ENCODE measurements at regions not wholly inside any gene's neighbourhood (a gene's known extent, or its start where the extent isn't known, plus 50 kb on each side); places are given as distances from the start of the nearest gene placed in this dataset.

DNA sequence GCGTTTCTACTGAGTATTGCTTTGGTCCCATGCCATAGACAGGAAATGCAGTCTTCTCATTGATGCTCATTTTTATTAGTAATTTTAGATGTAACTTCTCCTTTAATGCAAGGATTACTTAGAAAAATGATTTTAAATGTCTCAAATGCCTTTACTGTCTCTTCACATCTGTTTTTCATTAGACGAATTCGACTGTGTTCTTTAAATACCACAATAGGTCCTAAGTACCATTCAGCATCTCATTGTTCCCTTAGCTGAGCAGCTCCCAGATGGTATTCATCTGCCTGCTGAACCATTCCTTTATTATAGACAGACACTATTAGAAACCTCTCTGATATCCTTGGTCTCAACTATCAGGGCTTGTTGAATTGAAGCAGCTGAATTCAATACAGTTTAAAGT is 113.6 kb downstream of the LSMEM1 start:
- no peak for DNase-seq

DNA sequence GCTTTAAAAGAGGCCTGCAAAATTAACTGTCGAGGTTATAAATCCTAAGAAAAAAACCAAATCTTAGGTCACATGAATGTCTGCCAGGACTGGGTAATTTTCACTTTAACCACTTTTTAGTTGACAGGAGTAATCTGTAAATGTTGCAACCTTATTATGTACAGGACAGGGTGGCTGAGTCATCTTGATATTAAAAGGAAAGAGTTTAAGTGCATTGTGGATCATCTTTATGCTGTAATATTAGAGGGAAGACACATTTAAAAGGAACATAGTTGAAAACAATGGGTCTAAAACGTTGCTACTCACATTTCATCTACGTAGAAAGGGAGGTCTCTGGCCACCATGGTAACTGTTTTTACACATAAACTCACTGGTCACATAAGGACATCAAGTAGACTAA is 115.5 kb downstream of the LSMEM1 start:
- no peak for DNase-seq

DNA sequence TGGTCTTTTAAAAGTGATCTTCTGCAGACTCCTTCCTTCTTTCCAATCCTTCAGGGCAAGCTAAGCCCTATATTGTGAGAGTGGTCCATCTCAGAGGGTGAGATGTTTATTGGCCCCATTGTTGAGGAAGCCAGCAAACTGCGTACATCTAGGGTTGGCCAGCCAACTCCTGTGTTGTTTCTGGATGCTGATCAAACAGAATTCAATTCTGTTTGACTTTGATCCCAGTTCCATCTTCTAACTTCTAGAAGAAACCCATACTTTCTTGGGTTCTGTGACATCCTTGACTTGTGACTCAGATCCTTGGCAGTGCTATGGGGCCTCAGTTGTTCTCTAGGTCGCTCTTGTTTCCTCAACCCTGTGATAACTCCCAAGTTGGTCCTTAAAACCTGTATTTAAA is 116.2 kb downstream of the LSMEM1 start:
- DNase-seq = no peak

DNA sequence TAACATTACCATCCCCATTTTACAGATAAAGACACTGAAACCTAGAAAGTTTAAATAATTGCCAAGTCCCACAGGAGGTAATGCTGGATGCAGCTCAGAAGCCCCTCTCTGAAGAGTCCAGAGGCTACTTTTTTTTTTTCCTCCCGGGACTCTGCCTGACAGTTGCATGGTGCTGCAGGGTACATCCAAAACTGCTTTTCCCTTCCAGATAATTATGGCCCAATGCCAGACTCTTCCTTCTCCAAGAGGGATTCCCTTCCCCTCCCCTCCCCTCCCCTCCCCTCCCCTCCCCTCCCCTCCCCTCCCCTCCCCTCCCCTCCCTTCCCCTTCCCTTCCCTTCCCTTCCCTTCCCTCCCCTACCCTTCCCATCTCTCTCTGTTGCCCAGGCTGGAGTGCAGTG is 122.9 kb downstream of the LSMEM1 start:
- no peak for DNase-seq

DNA sequence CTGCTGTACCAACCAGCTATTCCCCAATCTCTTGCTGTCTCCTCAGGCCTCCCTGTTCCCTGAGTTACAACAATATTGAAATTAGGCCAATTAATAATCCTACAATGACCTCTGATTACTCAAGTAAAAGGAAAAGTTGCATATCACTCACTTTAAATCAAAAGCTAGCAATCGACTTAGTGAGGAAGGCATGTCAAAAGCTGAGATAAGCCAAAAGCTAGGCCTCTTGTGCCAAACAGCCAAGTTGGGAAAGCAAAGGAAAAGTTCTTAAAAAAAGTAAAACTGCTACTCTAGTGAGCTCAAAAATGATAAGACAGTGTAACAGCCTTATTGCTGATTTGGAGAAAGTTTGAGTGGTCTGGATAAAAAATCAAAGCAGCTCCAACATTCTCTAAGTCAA is 129.8 kb downstream of the LSMEM1 start:
- DNase-seq = no peak

DNA sequence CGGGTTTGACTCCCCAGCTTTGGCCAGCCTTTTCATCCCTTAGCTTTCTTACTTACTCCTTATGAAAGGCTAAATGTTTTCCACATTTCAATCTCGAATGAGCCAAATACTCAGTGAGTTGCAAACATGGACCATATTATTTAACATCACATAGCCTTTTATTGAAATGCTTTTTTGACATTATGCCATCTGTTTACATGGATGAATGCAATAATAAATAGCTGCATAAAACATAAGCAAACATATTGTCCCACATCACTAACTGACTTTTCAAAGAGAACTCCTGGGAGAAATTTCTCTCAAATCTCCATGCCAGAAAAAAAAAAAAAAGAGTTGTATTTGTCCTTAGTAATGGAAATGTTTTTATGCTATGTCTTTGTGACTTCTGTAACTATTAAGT is 134.9 kb downstream of the LSMEM1 start:
- no peak for DNase-seq

DNA sequence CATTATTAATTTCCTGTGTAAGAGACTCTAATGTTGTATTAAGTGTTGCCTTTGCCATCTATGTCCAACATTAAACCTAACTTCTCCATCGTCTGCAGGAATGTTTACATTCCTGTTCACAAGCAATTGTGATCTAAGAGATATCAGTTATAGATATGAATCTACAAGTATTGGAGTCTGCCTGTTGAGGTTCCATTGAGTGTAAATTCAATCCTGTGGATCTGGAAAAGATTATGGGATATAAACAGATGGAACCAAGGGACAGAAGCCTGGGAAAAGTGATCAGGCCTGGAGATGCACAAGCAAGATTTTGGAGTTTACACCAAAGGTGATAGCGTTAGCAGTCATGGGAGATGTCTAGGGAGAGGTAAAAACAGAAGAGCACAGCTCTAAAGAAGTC is 135.5 kb downstream of the LSMEM1 start:
- DNase-seq = no peak

DNA sequence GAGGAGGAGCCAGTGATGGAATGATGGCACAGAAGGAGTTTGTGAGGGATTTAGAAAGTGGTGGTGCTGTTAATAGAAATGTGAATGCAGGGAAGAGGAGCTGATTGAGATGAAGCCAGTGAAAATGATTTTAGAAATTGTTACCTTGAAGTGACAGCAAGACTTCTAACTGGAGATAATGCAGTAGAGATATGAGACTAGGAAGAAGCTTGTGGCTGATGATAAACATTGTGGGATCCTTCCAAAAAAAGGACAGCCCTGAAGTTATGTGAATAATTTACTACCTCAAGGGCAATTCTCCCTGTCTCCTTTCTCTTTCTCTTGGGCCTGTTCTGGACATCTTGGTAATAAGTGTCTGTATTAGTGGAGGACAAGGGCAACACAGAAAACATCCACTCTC is 138.6 kb downstream of the LSMEM1 start:
- DNase-seq = no peak

DNA sequence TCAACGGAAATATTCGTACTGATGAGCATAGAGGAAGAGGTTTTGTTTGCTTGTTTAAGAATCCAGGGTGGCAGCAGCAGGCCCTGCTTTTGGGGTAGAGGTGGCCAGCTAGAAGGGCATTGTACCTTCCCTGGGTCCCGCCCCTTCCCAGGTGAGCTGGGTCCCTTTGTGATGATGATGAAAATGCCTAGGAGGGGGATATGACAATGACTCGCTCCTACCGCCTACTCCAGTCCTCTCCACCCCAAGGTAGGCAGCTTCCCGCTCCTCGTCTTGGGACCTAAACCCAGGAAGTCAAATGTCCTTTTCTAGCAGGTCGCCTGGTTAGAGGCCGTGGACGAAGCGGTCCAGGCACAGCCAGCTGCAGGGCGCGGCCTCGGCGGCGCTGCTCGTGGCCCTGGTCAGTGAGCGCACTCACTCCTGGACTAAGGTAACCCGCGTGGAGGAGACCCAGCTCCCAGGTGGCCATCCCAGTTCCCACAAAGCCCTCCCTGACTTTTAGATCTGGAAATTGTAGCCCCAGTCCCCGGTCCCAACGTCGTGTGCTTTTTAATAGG is 141.4 kb downstream of the LSMEM1 start:
- DNase-seq = no peak

DNA sequence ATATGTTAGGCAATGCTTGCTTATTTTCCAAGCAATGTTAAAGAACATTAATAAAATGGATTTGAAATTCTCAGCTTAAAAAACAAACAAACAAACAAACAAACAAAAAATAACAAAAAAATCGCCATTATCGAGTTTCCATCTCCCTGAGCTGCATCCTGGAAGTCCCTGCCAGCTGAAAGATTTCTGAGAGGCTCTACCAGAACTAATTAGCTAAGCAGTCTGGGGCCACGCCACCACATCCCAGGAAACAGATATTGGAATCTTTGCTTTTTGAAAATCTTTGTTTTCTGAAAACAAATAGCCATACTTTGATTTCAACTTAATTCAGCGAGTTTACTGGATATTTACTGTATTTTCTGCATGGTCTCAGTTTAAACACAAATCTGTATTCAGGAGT is 143.6 kb downstream of the LSMEM1 start:
- DNase-seq = no peak

DNA sequence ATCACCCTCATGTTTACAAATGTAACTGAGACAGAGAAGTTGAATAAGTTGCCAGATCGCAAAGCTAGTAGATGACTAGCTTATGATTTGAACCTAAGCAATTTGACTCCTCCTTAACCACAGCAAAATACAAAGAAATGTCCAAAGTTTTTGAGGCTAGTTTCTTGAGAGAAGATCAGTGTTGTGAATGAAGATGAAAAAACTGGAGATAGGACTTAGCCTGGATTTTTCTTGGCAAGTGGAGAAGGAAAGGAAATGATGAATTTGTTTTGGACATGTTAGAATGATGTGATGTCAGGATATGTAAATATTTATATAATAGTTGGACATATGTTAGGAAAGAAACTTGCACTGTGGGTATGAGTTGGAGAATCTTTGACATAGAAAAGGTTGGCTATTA is 149.8 kb downstream of the LSMEM1 start:
- DNase-seq = peak; percentile 77

DNA sequence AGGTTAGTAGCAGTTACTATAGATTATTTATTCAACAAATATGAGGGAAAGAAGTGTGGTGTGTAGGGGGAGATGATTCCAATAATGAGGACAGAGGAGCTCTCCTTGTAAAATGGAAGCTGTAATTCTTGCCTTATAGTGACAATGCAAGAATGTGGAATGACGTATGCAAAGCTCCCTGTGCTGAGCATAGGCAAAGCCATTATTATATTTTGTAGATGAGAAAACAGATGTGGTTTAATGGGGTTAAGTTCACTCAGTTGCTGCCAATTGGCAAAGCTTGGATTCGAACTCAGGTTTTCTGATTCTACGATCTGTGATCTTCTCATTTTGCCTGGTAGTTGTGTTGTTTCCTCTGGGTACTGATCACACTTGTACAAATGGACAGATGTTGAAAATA is 153.3 kb downstream of the LSMEM1 start:
- no peak for DNase-seq

DNA sequence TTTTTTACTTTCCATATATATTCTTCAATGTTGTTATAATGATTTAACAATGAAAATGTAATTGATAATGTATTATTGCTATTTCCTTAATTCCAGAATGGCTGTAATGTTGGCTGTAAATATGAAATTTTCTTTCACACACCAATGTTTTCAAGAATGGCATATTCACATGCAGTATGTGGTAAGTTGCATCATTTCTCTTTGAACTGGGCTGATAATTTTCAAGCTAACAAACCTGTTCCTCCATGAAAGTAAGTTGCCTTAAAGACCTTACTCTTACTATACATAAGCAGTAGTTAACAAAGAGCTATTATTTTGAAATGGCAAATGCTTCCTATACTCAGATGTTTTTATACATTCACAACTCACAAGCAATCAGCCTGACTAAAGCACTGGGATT is 154.5 kb downstream of the TMEM168 start:
- no peak for DNase-seq

DNA sequence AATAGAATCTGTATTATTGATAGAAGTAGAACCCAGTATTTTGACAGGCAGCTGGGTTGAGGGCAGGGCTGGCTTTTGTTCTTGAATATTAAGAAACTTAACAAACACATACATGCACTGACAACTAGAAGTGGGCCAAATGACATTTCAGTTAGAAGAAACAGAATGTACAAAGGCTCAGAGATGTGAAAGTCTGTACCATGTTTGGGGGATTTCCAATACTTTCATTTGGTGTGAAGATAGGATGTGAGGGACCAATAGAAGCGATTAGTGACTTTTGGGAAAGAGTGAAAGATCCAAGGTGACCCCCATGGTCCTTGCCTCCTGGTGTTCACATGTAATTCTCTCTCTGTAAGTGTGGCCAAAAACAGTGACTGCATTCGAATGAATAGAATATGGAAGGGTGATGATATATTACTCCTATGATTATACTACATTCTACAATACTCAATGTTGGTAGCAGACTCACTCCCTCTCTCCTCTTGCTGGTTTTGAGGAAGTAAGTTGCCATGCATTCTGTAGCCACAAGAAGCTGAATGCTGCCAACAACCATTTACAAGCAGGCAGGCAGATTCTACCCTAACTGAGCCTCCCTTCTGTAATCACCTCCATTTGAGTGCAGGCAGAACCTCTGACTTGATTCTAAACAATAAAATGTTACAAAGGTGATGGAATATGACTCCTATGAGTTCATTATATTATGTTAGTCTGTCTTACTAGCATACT is 151.4 kb downstream of the TMEM168 start:
- peak; percentile 18 for DNase-seq

DNA sequence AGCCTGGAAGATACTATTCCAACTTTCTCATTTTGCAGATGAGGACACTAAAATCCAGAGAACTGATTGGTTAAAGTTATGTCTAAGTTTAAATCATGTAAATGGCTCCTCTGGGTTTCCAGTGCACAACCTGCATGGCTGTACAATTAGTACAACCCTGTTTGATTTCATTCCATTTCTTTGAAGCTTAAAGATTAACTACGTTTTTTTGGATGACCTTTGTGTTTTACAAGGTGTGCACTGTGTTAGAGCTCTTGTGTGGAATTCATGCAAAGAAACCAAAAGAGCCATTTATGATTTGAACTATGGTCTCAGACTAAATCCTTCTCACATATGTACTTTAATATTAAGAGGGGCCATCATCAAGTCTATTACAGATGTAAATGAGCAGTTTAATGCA is 149.5 kb downstream of the TMEM168 start:
- DNase-seq = no peak

DNA sequence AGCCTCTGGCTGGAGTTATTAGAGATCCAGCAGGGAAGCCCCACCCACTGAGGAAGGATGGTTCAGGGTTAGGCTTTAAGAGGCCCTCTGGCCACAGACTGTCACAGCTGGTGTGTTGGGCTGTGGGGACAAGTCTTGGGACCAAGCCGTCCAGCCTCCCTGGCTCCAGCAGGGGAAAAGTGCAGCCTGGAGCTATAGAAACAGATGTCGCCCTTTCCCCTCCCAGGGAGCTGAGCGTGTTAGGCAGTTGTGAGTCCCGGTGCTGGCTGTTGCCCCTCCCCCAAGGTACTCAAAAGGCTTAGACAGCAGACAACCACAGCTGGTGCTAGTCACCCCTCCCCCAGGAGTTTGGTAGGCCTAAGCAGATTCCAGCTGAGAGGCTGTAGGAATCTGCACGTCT is 143.4 kb downstream of the TMEM168 start:
- peak; percentile 72 for DNase-seq

DNA sequence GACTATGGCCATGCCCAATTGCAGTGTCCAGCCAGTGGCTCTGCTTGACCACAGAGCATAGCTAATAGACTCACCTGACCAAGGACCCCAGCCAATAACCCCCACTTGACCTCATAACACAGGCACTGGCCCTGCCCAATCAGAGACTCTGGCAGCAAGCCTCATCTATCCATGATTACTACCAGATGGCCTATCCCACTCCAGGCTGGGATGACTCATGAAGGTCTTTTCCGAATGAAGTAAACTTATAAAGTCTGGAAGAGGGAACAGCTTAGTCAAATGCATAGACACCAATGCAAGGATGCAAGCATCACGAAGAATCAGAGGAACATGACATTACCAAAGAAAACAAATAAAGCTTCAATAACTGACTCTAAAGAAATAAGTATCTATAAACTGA is 141.4 kb downstream of the TMEM168 start:
- DNase-seq = no peak

DNA sequence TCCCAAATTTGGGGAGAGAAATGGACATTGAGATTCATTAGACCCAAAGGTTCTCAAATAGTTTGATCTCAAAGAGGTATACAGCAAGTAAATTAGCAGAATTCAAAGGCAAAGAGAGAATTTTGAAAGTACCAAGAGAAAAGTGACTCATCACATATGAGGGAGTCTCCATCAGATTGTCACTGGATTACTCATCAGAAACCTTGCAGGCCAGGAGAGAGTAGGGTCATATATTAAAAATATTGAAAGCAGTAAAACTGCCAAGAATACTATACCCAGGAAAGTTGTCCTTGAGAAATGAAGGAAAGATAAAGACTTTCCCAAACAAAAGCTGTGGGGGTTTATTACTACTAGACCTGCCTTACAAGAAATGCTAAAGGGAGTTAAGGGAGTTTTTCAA is 140.6 kb downstream of the TMEM168 start:
- DNase-seq = peak; percentile 33

DNA sequence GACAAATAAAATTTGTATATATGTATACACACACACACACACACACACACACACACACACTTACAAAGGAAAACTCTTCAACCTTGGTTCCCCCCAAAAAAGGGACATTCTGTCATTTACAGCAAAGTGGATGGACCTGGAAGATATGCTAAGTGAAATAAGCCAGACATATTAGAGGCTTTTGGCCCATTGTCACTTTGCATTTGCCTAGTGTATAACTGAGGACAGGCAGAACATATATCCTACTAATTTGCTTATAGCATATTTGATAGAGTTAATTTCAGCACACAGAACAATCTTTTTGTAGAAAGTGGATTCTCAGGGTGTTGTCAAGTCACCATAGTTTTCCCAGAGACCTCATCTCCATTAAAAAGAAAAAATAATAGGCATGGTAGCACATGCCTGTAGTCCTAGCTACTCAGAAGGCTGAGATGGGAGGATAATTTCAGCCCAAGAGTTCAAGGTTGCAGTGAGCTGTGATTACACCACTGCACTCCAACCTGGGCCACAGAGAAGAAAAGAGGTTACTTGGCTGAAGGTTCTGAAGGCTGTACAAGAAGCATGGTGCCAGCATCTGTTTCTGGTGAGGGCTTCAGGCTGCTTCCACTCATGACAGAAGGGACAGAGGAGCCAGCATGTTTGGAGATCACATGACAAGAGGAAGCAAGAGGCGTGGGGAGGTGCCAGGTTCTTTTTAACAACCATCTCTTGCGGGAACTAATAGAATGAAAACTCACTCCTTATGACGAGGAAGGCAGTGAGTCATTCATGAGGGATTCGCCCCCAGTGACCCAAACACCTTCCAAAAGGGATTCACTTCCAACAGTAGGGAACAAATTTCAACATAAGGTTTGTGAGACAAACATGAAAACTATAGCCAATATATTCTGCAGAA is 135.6 kb downstream of the TMEM168 start:
- no peak for DNase-seq

DNA sequence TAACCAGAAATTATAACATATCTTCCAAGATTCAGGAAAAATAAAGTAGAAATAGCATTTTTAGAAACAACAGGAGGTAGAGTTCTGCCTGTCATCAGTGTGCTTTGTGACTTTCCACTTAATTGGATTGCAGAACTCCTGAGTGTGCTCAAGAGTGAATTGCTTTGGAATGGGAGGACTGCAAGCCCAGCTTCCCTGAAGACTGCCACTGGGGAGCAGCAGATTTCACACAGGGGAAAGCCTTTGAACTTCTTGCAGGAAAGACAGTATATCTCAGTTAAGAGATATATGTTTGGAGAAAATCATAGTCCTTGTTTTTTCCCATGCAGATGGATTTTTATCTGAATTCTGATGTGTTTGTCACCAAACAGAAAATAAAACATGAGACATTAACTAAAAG is 124.5 kb downstream of the TMEM168 start:
- peak; percentile 59 for DNase-seq

DNA sequence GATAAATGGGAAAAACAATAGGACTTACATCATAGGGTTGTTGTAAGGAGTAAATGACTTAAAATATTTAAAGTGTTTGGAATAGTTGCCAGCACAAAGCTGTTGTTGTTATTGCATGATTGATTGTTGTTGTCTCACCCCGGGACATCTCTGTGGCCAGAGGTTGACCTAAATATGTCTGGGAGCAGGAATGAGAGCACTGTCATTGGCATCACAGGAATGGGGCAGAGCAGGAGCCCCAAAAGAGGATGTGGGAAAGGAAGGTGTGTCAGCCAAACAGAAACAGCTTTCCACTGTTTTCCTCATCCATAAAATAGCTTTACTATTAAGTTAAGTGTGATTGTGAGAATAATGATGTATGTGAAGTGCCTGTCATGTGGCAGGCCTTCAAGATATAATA is 121.6 kb downstream of the TMEM168 start:
- DNase-seq = no peak

DNA sequence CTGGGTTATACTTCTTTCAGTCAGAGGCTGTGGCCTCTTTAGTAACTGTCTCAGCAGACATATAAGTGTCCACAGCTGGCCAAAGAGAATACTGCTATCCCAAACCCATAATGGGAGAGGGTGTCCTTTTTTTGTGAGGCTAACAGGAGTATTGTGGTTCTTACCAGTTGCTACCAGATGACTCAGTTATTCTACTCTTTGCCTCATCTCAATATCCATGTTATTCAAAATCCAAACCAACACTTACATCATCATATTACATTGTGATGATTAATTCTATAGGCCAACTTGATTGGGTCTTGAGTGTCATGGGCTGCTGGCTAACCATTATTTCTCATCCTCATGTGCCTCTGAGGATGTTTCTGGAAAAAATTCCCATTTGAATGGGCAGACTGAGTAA is 120.9 kb downstream of the TMEM168 start:
- no peak for DNase-seq

DNA sequence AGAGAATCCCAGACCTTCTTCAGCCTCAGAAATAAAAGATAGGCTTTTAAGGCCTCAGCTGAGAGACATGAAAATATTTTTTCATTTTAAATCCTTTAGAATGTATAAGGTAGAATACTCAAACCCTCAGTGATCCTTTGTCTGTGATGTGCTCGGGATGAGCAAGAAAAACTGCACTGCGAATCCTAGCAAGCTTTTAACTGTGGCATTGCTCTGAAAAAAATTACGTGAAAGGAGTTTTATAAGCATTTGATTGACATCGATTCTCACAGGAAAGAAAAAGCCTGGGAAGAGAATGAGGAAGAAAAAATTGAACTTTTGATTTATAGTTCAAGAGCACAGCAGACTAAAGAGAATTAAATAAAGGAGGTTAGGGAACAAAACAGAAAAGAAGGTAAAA is 120.0 kb downstream of the TMEM168 start:
- DNase-seq = no peak

DNA sequence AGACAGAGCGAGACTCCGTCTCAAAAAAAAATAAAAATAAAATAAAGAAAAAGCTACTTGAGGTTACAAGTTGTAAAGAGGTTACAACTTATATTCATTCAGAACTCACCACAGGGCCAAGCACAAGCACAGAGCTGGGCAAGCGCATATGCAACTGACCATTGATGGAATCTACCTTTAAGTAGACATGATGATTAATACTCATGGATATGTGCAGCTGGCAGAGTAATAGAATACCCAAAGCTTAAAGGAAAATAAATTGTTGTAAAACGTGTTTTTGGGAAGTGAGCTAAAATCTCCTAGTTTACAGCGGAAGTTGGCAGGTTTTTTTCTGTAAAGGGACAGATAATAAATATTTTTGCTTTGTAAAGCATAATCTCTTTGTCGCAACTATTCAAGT is 111.6 kb downstream of the TMEM168 start:
- no peak for DNase-seq
